HG03575 (cell line): ENCODE measurements at regions not wholly inside any gene's neighbourhood (a gene's known extent, or its start where the extent isn't known, plus 50 kb on each side); places are given as distances from the start of the nearest gene placed in this dataset.

ENCODE experiments used
- ATAC-seq: cut with Tn5 transposase; IDR thresholded peaks from one replicate; pipeline ENCODE4 v1.9.1; 2021; ENCODE audit not compliant: unreplicated experiment, insufficient number of reproducible peaks, low FRiP score; ENCODE audit errors: extremely low read depth

DNA sequence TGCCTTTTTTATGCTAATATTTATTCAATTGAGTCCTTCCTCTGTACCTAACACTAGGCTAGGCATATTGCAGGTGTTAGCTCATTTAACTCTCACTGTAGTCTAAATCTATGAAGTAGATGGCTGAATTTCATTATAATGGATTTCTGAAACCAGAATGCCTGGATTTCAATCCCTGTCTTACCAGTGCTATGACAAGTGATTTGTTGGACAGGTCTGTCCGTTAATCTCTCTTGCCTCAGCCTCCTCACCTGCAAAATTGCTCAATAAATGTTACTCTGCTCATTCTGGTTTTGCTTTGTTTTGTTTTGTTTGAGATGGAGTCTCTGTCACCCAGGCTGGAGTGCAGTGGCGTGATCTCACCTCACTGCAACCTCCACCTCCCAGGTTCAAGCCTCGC lies 146.1 kb upstream of the ADGRL2 start:
- no peak for ATAC-seq

- no peak for ATAC-seq
These were observed 146.6 kb upstream of the ADGRL2 start for GRCh38 chr1:81654147-81654546.

- ATAC-seq, result no peak
These were observed 150.0 kb upstream of the ADGRL2 start for GRCh38 chr1:81650776-81651175.

GRCh38 chr1:81635816-81636215 lies 164.9 kb upstream of the ADGRL2 start:
- no peak for ATAC-seq

- ATAC-seq, result no peak
These were observed 166.4 kb upstream of the ADGRL2 start for GRCh38 chr1:81634294-81634693.

- no peak for ATAC-seq
These were observed 181.6 kb upstream of the ADGRL2 start for GRCh38 chr1:81619156-81619555.

DNA sequence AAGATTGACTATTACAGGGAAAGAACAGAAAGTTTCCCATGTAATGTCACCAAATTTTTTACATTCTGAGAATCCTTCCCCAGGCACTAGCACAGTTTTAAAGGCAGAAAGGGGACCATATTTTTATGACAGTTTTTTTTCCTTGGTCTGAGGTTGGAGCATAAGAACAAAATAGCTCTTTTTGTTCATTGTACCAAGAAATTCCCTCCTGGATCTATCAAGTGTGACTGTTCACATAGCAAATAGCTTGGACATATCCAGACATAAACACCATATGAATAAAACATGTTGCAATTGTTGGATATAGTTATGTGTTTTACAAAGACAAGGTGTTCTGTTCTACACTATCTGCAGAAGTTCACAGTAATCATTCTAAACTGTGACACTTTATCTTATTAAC lies 182.4 kb upstream of the ADGRL2 start:
- no peak for ATAC-seq

GRCh38 chr1:81617308-81617967 lies 183.3 kb upstream of the ADGRL2 start:
- no peak for ATAC-seq

GRCh38 chr1:81613803-81614202 lies 186.9 kb upstream of the ADGRL2 start:
- no peak for ATAC-seq

DNA sequence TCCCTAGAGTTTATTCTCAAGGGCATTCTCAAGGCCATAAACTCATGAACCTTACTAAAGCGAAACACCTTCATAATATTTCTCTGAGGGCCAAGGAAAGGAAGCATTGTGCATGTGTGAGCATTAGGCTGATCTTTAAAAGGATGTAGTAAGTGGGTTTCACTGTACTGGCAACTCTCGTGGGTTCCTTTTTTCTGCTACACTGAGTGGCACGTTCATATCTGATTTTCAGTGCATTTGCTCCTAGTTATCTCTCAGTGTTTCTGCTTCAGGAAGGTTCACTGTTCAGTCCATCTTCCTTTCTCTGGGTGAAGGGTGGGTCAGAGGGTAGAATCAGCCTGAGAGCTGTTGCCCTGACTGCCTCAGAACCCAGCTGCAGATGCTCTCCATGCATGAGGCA lies 192.8 kb upstream of the ADGRL2 start:
- no peak for ATAC-seq

GRCh38 chr1:81607086-81607485 lies 193.6 kb upstream of the ADGRL2 start:
- no peak for ATAC-seq

DNA sequence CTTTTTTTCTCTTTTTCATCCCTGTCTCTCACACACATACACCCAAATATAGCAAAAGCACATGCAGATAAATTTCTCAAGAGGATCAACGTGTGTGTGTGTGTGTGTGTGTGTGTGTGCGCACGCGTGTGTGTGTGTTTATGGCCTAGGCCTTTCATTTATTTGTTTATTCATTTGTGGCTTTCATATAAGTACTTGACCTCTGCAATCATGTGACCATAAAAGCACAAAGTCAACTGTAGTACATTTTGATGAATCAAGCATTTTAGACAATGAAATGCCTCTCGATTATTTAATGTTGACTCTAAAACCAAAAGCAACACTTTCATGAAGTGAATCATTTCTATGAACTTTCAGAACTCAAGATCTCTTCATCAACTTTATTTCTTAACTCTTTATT lies 194.1 kb upstream of the ADGRL2 start:
- no peak for ATAC-seq

GRCh38 chr1:81605023-81605422 lies 195.7 kb upstream of the ADGRL2 start:
- ATAC-seq, result no peak

GRCh38 chr1:81600878-81601622 lies 199.7 kb upstream of the ADGRL2 start:
- ATAC-seq, result no peak

- no peak for ATAC-seq
These were observed 200.4 kb upstream of the ADGRL2 start for GRCh38 chr1:81600363-81600762.

DNA sequence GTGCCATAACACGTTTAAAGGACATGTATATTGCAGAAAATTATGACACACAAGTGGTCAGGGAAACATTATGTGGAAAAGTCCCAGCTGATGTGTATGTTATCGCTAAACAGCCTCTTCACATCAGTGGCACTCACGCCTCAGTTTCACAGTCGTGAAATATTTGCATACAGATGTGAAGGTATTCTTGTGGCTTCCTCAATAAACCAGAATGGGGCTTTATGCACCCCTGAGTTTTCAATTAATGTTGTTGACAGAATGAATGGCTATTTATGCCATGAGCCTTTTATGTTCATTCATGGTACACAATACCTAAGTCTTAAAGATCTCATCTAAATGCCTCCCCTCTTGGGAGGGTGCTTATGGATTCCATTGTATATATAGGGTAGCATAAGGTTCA lies 202.1 kb upstream of the ADGRL2 start:
- ATAC-seq, result no peak

GRCh38 chr1:81597720-81598426 lies 202.9 kb upstream of the ADGRL2 start:
- ATAC-seq, result no peak

DNA sequence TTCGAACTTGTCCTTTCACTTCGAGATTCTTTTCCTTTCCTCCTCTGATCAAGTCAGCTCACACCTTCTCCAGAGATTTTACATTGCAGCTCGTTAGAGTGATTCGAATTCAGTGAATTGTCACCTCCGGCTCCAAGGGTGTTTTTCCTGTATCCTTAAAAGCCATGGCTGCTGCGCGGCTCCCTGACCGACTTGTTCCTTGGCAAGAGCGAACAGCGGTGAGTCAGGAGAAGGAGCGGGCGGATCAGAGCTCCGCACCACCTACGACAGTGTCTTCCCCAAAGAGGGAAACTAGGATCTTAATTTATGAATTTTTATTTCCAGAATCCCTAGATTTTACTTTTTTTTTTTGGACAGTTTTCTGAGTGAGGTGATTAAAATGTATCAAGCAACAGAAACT lies 204.4 kb upstream of the ADGRL2 start:
- no peak for ATAC-seq

DNA sequence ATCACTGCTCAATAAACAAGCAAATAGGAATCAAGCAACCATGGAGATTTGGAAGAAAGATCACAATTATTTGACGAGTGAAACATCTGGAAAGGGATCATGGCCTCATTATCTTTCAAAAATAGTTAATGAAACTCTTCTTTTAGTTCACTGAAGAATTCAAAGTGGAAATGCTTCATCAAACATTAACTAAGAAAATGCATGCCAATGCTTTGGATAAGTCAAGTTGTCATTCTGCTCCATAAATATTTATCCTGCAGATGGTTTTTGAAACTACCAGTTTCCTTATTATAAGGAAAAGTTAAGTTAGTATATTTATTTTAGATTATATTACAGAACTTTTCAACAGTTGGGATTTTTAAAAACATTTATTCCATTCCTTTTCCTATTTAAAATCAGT lies 206.5 kb upstream of the ADGRL2 start:
- no peak for ATAC-seq

DNA sequence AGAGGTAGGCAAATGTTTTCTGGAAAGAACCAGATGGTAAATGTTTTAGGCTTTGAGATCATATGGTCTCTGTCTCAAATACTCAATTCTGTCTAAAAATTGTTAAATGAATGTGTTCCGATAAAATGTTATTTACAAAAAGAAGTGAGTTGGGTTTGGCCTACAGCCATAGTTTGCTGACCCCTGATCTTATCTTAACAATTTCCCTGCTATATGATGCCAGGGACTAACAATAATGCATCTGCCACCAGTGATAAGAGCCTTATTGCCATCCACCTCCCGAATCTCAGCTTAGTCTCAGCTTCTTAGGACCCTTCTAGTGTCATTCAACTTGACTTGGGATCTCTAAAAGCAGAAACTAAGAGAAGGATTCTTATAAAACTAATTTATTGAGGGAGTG lies 208.5 kb upstream of the ADGRL2 start:
- ATAC-seq, result no peak
